SK-N-SH (cell line): ENCODE measurements at regions not wholly inside any gene's neighbourhood (a gene's known extent, or its start where the extent isn't known, plus 50 kb on each side); places are given as distances from the start of the nearest gene placed in this dataset.
"Not testable (repeated sequence)": the region's sequence is repeated elsewhere in the genome, so short reads cannot be mapped to it uniquely, and the experiment has no call there.

ENCODE experiments used
- CTCF ChIA-PET: fragments of 300-600, 350-600 bp; formaldehyde crosslinking; extraction: SDS; loops from one replicate; lab custom pipeline; 2021; lab: Yijun Ruan, JAX
- POLR2A ChIA-PET: fragments of 350-600 bp; sonication (Branson Sonifier 250); formaldehyde crosslinking; extraction: SDS; loops from one replicate; lab custom pipeline; 2020; ENCODE audit warnings: antibody characterized with exemption, inconsistent platforms; lab: Yijun Ruan, JAX
- DNase-seq: peaks from one replicate; pipeline ENCODE4 v3.0.0; 2012
- H2AFZ ChIP-seq: fragments of 200-600 bp; sonication (generic); 2 replicates; pipeline ENCODE4 v1.8.1; 2016; ENCODE audit warnings: antibody characterized with exemption, mild to moderate bottlenecking, low read depth
- H3F3A ChIP-seq: fragments of 200-600 bp; sonication (generic); replicated peaks from 2 replicates; pipeline ENCODE3; 2016; ENCODE audit warnings: antibody characterized with exemption, mild to moderate bottlenecking; ENCODE audit not compliant: insufficient read depth
- H3K27ac ChIP-seq, 2 experiments: fragments of 200-500 bp in 1 of 2; fragments of 200-600 bp in 1 of 2; sonication (Bioruptor generic) in 1 of 2; sonication (generic), shearing (Covaris generic) in 1 of 2; 2 replicates each; pipeline versions ENCODE4 v1.5.1 to v1.6.1; 2014 to 2016; ENCODE audit warnings: low read depth in 2 of 2, inconsistent platforms in 1 of 2, low read length in 1 of 2, mild to moderate bottlenecking in 1 of 2, mixed read lengths in 1 of 2
- H3K27me3 ChIP-seq: fragments of 200-600 bp; sonication (generic), shearing (Covaris generic); 2 replicates; pipeline ENCODE4 v1.6.1; 2016; ENCODE audit warnings: mixed run types; ENCODE audit not compliant: insufficient read depth
- H3K36me3 ChIP-seq, 2 experiments: fragments of 200-500 bp in 1 of 2; fragments of 200-600 bp in 1 of 2; sonication (Bioruptor generic) in 1 of 2; sonication (generic) in 1 of 2; replicated peaks in 1 of 2; 2 replicates each; pipeline versions ENCODE3 to v1.5.1; 2014 to 2016; ENCODE audit warnings: low read length in 1 of 2, mild to moderate bottlenecking in 1 of 2; ENCODE audit not compliant: insufficient read depth in 2 of 2, control insufficient read depth in 1 of 2
- H3K4me1 ChIP-seq, 2 experiments: fragments of 200-500 bp in 1 of 2; fragments of 200-600 bp in 1 of 2; sonication (Bioruptor generic) in 1 of 2; sonication (generic), shearing (Covaris generic) in 1 of 2; 2 replicates each; pipeline versions ENCODE4 v1.5.1 to v1.6.1; 2014 to 2016; ENCODE audit warnings: low read depth in 1 of 2, low read length in 1 of 2, mixed run types in 1 of 2; ENCODE audit not compliant: insufficient read depth in 2 of 2, control insufficient read depth in 1 of 2
- H3K4me2 ChIP-seq: fragments of 200-600 bp; sonication (generic), shearing (Covaris generic); 2 replicates; pipeline ENCODE4 v1.6.1; 2017; ENCODE audit warnings: mixed run types
- H3K4me3 ChIP-seq, 2 experiments: fragments of 200-500 bp in 1 of 2; fragments of 200-600 bp in 1 of 2; sonication (Bioruptor generic) in 1 of 2; sonication (generic), shearing (Covaris generic) in 1 of 2; 2 replicates each; pipeline versions ENCODE4 v1.5.1 to v1.8.1; 2014 to 2016; ENCODE audit warnings: low read depth in 2 of 2, inconsistent platforms in 1 of 2, low read length in 1 of 2, mild to moderate bottlenecking in 1 of 2, mixed read lengths in 1 of 2, moderate library complexity in 1 of 2
- H3K79me2 ChIP-seq: fragments of 200-600 bp; sonication (generic); 2 replicates; pipeline ENCODE4 v1.8.1; 2017; ENCODE audit warnings: mild to moderate bottlenecking; ENCODE audit not compliant: insufficient read depth
- H3K9ac ChIP-seq: fragments of 200-600 bp; sonication (generic); 2 replicates; pipeline ENCODE4 v1.6.1; 2017; ENCODE audit warnings: mixed run types
- H3K9me2 ChIP-seq: fragments of 200-600 bp; sonication (generic); 2 replicates; pipeline ENCODE4 v1.6.1; 2017; ENCODE audit warnings: mixed run types
- H3K9me3 ChIP-seq: fragments of 200-600 bp; sonication (generic); 2 replicates; pipeline ENCODE4 v1.6.1; 2017; ENCODE audit warnings: mixed run types, mild to moderate bottlenecking, moderate library complexity
- H4K20me1 ChIP-seq: fragments of 200-600 bp; sonication (generic); 2 replicates; pipeline ENCODE4 v1.6.1; 2017; ENCODE audit warnings: mild to moderate bottlenecking, mixed run types; ENCODE audit not compliant: insufficient read depth
- ELF1 ChIP-seq: IDR thresholded peaks from 2 replicates; pipeline ENCODE4 v1.4.0; 2012
- EP300 ChIP-seq, 2 experiments: IDR thresholded peaks; 2 replicates each; pipeline versions ENCODE4 v1.4.0 to v1.6.1; 2012; ENCODE audit warnings: borderline replicate concordance in 1 of 2, low read depth in 1 of 2, low read length in 1 of 2
- EZH2phosphoT487 ChIP-seq: fragments of 200-600 bp; sonication (generic); IDR thresholded peaks from 2 replicates; pipeline ENCODE4 v1.6.1; 2017; ENCODE audit warnings: low read depth, mixed run types, mild to moderate bottlenecking, antibody characterized with exemption, moderate library complexity, borderline replicate concordance
- FOSL2 ChIP-seq: IDR thresholded peaks from 2 replicates; pipeline ENCODE4 v1.4.0; 2012; ENCODE audit warnings: low read depth, mild to moderate bottlenecking, moderate library complexity, borderline replicate concordance
- FOXJ3 ChIP-seq: sonication (generic); formaldehyde crosslinking; IDR thresholded peaks from 2 replicates; pipeline ENCODE4 v1.5.1; 2020; ENCODE audit warnings: mild to moderate bottlenecking, missing genetic modification reagents
- FOXM1 ChIP-seq: IDR thresholded peaks from 2 replicates; pipeline ENCODE4 v1.4.0; 2012; ENCODE audit warnings: low read depth, mild to moderate bottlenecking
- GABPA ChIP-seq: IDR thresholded peaks from 2 replicates; pipeline ENCODE4 v1.4.0; 2012; ENCODE audit warnings: low read depth, mild to moderate bottlenecking
- GATA2 ChIP-seq: sonication (generic); formaldehyde crosslinking; IDR thresholded peaks from 2 replicates; pipeline ENCODE4 v1.5.0; 2020; ENCODE audit warnings: mild to moderate bottlenecking, missing genetic modification reagents
- JUND ChIP-seq: IDR thresholded peaks from 2 replicates; pipeline ENCODE4 v1.4.0; 2012
- MXI1 ChIP-seq: IDR thresholded peaks from 2 replicates; pipeline ENCODE4 v1.6.1; 2012; ENCODE audit warnings: mild to moderate bottlenecking, low read depth, low read length, improper control_type of control experiment
- NRF1 ChIP-seq: IDR thresholded peaks from 2 replicates; pipeline ENCODE4 v1.6.1; 2012; ENCODE audit warnings: low read depth, mild to moderate bottlenecking, low read length
- POLR2AphosphoS5 ChIP-seq: IDR thresholded peaks from 2 replicates; pipeline ENCODE4 v1.6.1; 2012; ENCODE audit warnings: low read depth, low read length
- RAD21 ChIP-seq: IDR thresholded peaks from 2 replicates; pipeline ENCODE4 v1.6.1; 2012; ENCODE audit warnings: mild to moderate bottlenecking, low read length
- RCOR1 ChIP-seq: fragments of 150-350 bp; IDR thresholded peaks from 2 replicates; pipeline ENCODE4 v1.6.1; 2017; ENCODE audit warnings: antibody characterized with exemption, low read length
- RFX5 ChIP-seq: IDR thresholded peaks from 2 replicates; pipeline ENCODE4 v1.6.1; 2012; ENCODE audit warnings: mild to moderate bottlenecking, improper control_type of control experiment, low read length
- TAF1 ChIP-seq: IDR thresholded peaks from 2 replicates; pipeline ENCODE4 v1.6.1; 2012; ENCODE audit warnings: low read depth, mild to moderate bottlenecking, low read length, moderate library complexity, borderline replicate concordance
- TCF12 ChIP-seq: IDR thresholded peaks from 2 replicates; pipeline ENCODE4 v1.4.0; 2012
- TEAD4 ChIP-seq: IDR thresholded peaks from 2 replicates; pipeline ENCODE4 v1.4.0; 2012; ENCODE audit warnings: mild to moderate bottlenecking, borderline replicate concordance; ENCODE audit not compliant: insufficient read depth
- YY1 ChIP-seq: IDR thresholded peaks from 2 replicates; pipeline ENCODE4 v1.4.0; 2012; ENCODE audit warnings: low read depth, mild to moderate bottlenecking
- WGBS: methylation state at CpG from one replicate; pipeline ENCODE4 v1.1.6; 2017; ENCODE audit warnings: low lambda C conversion rate; 5-methylcytosine and 5-hydroxymethylcytosine counted together
- TF ChIP-seq, protein P1 (sequence below): fragments of 150-350 bp; IDR thresholded peaks from 2 replicates; pipeline ENCODE4 v1.6.1; 2017; ENCODE audit warnings: antibody characterized with exemption, low read length, low read depth, borderline replicate concordance
- TF ChIP-seq, protein P2 (sequence below): IDR thresholded peaks from 2 replicates; pipeline ENCODE4; 2012

DNA sequence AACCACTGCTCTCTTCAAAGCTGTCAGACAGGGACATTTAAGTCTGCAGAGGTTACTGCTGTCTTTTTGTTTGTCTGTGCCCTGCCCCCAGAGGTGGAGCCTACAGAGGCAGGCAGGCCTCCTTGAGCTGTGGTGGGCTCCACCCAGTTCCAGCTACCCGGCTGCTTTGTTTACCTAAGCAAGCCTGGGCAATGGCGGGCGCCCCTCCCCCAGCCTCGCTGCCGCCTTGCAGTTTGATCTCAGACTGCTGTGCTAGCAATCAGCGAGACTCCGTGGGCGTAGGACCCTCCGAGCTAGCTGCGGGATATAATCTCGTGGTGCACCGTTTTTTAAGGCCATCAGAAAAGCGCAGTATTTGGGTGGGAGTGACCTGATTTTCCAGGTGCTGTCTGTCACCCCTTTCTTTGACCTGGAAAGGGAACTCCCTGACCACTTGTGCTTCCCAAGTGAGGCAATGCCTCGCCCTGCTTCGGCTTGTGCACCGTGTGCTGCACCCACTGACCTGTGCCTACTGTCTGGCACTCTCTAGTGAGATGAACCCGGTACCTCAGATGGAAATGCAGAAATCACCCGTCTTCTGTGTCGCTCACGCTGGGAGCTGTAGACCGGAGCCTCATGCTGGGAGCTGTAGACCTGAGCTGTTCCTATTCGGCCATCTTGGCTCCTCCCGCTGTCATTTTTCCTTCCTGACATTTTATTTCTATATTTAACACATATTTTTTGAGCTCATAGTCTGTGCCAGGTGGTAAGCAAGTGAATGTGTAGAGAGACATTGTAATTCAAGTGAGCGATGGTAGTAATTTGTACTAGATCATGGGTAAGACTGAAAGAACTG is 551.5 kb downstream of the RAB38 start:
- H3K27ac ChIP-seq, POLR2A ChIA-PET, H3K9me3 ChIP-seq, H3K79me2 ChIP-seq, H2AFZ ChIP-seq, H3K27me3 ChIP-seq, DNase-seq, H3K4me1 ChIP-seq, H4K20me1 ChIP-seq, H3K9ac ChIP-seq, H3F3A ChIP-seq, H3K4me3 ChIP-seq, H3K36me3 ChIP-seq, H3K9me2 ChIP-seq, H3K4me2 ChIP-seq: not testable (repeated sequence)
- WGBS, result 31% methylated on average over 15 of the region's 24 CpGs
- CTCF ChIA-PET, result interaction anchor here (2.3 kb wide), 1 partner anchor 11 kb away, joined by 5 read pairs; no protein-coding TSS in a partner anchor

DNA sequence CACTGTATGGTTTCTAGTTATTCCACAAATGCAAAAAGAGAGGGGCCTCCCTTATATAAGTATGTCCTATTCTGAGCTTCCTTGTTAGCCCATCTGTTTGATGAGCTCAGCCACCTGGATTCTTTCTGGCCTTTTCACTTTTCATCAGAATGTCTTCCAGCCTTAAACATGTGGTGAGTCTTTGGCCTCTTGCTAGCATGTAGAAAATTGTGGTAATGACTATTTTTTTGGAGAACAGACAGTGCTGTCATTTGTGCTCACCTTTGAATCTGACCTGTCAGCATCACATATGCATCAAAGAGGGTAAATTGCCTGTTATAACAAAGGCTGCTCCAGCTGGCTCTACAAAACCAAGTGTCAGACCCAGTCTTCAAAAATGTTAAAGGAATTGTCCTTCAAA is 558.7 kb downstream of the RAB38 start:
- no peaks in the 10 kb centered on the region for H3K79me2 ChIP-seq
- no peak overlapping the region for H3K4me3 ChIP-seq
- ChIA-PET POLR2A (no interaction called here), CTCF (no interaction called here)
- no peaks in the 10 kb centered on the region for H3K9me3 ChIP-seq
- no peak for DNase-seq
- H3K36me3 ChIP-seq, result no peaks in the 10 kb centered on the region
- no peak for TF ChIP-seq GABPA
- no peak for TF ChIP-seq ELF1
- TF ChIP-seq FOSL2, result no peak
- TF ChIP-seq, protein P1, sequence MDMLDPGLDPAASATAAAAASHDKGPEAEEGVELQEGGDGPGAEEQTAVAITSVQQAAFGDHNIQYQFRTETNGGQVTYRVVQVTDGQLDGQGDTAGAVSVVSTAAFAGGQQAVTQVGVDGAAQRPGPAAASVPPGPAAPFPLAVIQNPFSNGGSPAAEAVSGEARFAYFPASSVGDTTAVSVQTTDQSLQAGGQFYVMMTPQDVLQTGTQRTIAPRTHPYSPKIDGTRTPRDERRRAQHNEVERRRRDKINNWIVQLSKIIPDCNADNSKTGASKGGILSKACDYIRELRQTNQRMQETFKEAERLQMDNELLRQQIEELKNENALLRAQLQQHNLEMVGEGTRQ, result no peak
- TF ChIP-seq NRF1, result no peak
- TF ChIP-seq MXI1, result no peak
- TF ChIP-seq TEAD4, result no peak
- no peak for TF ChIP-seq YY1
- no peak for TF ChIP-seq JUND
- no peaks in the 10 kb centered on the region for H4K20me1 ChIP-seq
- no peak overlapping the region for H3K27ac ChIP-seq
- no peak overlapping the region for H3K9ac ChIP-seq
- H3K9me2 ChIP-seq, result no peaks in the 10 kb centered on the region
- no peaks in the 10 kb centered on the region for H3K4me1 ChIP-seq
- H3F3A ChIP-seq, result no peaks in the 10 kb centered on the region
- H3K4me2 ChIP-seq, result no peak overlapping the region
- no peaks in the 10 kb centered on the region for H3K27me3 ChIP-seq
- H2AFZ ChIP-seq, result no peak overlapping the region

DNA sequence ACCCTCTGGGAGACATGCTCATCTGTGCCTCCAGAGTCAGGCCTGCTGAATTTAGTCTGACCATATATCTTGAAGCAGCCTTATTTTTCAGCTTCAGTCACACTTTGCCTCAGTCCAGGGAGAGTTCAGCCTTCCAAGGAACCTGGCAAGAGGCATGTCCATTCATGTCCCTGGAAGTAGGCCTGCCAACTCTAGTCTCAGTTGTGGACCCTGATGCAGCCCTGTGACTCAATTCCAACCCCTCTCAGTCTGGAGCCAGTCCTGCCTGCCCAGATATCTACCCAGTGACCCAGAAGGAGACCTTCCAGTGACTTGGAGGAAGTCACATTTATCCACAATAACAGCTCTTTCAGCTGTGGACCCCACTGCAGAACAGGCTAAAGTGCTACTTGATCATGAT is 566.6 kb downstream of the TMEM135 start:
- POLR2A ChIA-PET, result no interaction called here
- Histone ChIP-seq H3K27ac (no peak overlapping the region), H2AFZ (no peak overlapping the region), H3K4me1 (no peaks in the 10 kb centered on the region), H4K20me1 (no peaks in the 10 kb centered on the region), H3K27me3 (no peaks in the 10 kb centered on the region), H3K79me2 (no peaks in the 10 kb centered on the region), H3K36me3 (no peaks in the 10 kb centered on the region), H3K9me2 (no peaks in the 10 kb centered on the region), H3K9me3 (no peaks in the 10 kb centered on the region), H3K4me2 (no peak overlapping the region), H3K9ac (no peak overlapping the region), H3K4me3 (no peak overlapping the region), H3F3A (no peaks in the 10 kb centered on the region)
- CTCF ChIA-PET, result no interaction called here
- no peak for DNase-seq
- TF ChIP-seq, protein P2, sequence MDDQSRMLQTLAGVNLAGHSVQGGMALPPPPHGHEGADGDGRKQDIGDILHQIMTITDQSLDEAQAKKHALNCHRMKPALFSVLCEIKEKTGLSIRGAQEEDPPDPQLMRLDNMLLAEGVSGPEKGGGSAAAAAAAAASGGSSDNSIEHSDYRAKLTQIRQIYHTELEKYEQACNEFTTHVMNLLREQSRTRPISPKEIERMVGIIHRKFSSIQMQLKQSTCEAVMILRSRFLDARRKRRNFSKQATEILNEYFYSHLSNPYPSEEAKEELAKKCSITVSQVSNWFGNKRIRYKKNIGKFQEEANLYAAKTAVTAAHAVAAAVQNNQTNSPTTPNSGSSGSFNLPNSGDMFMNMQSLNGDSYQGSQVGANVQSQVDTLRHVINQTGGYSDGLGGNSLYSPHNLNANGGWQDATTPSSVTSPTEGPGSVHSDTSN, result no peak
- no peak for TF ChIP-seq JUND
- no peak for TF ChIP-seq NRF1
- TF ChIP-seq RAD21, result no peak
- TF ChIP-seq, protein P1, result no peak
- TF ChIP-seq TAF1, result no peak
- TF ChIP-seq FOXJ3 (CRISPR knock-in tag), result no peak
- TF ChIP-seq TCF12, result no peak
- TF ChIP-seq ELF1, result no peak
- TF ChIP-seq FOXM1, result no peak
- TF ChIP-seq RFX5, result no peak
- no peak for TF ChIP-seq POLR2AphosphoS5
- no peak for TF ChIP-seq RCOR1
- no peak for TF ChIP-seq EP300 (IDR thresholded peaks at IDR 0.05; ENCODE audit: borderline replicate concordance in 1 of 2, low read depth in 1 of 2, low read length in 1 of 2)
- TF ChIP-seq EZH2phosphoT487, result no peak
- no peak for TF ChIP-seq GATA2 (CRISPR knock-in tag)
